PC-3 (cell line): ENCODE measurements at regions not wholly inside any gene's neighbourhood (a gene's known extent, or its start where the extent isn't known, plus 50 kb on each side); places are given as distances from the start of the nearest gene placed in this dataset.

Source experiments
- ATAC-seq: fragments of 200-7000 bp; cut with Tn5 transposase; 2 replicates; pipeline ENCODE4 v1.9.1; 2020; ENCODE audit warnings: mild to moderate bottlenecking, moderate library complexity
- BruUV-seq: library from RNA; stranded (reverse); fragments of 400-500 nt; replicated peaks from 2 replicates; lab custom pipeline; 2021; lab: Mats Ljungman, UMichigan
- CTCF ChIA-PET: fragments of 300-600 bp; sonication (Branson Sonifier 250); formaldehyde crosslinking; loops from one replicate; lab custom pipeline; 2022; ENCODE audit warnings: antibody characterized with exemption; lab: Charles Lee
- POLR2A ChIA-PET: fragments of 300-600 bp; sonication (Branson Sonifier 250); formaldehyde crosslinking; loops from one replicate; lab custom pipeline; 2022; ENCODE audit warnings: antibody characterized with exemption; ENCODE audit not compliant: unreplicated experiment; lab: Charles Lee
- DNase-seq: peaks from one replicate; pipeline ENCODE4 v3.0.0-alpha.2; 2015
- H2AFZ ChIP-seq: fragments of 300-600 bp; sonication (generic); 2 replicates; pipeline ENCODE4 v1.6.0; 2016; ENCODE audit warnings: antibody characterized with exemption, low read length
- H3F3A ChIP-seq: fragments of 300-600 bp; sonication (generic); one replicate; pipeline ENCODE4 v1.6.0; 2017; ENCODE audit warnings: antibody characterized with exemption, low read length, control low read depth, mild to moderate bottlenecking; ENCODE audit not compliant: unreplicated experiment
- H3K27ac ChIP-seq: fragments of 300-600 bp; sonication (generic); 2 replicates; pipeline ENCODE4 v1.5.1; 2016; ENCODE audit warnings: mild to moderate bottlenecking, low read length
- H3K27me3 ChIP-seq: fragments of 300-600 bp; sonication (generic); 2 replicates; pipeline ENCODE4 v1.6.1; 2016; ENCODE audit warnings: low read length, mixed read lengths
- H3K36me3 ChIP-seq: fragments of 300-600 bp; sonication (generic); 2 replicates; pipeline ENCODE4 v1.6.1; 2016; ENCODE audit warnings: low read depth, mixed run types, low read length, mixed read lengths
- H3K4me1 ChIP-seq: fragments of 300-600 bp; sonication (generic); 2 replicates; pipeline ENCODE4 v1.5.1; 2016; ENCODE audit warnings: low read length; ENCODE audit not compliant: insufficient read depth
- H3K4me2 ChIP-seq: fragments of 300-600 bp; sonication (generic); 2 replicates; pipeline ENCODE4 v1.6.0; 2016; ENCODE audit warnings: low read length
- H3K4me3 ChIP-seq: fragments of 300-600 bp; sonication (generic); 2 replicates; pipeline ENCODE4 v1.5.1; 2016; ENCODE audit warnings: mild to moderate bottlenecking, low read length, mixed read lengths
- H3K79me2 ChIP-seq: fragments of 300-600 bp; sonication (generic); 2 replicates; pipeline ENCODE4 v1.6.1; 2017; ENCODE audit warnings: low read length, mixed read lengths
- H3K9ac ChIP-seq: fragments of 300-600 bp; sonication (generic); 2 replicates; pipeline ENCODE4 v1.6.0; 2016; ENCODE audit warnings: mild to moderate bottlenecking, low read length
- H3K9me2 ChIP-seq: fragments of 300-600 bp; sonication (generic); replicated peaks from 2 replicates; pipeline ENCODE4 v1.6.1; 2016; ENCODE audit warnings: mixed run types, low read length, mixed read lengths
- H3K9me3 ChIP-seq: fragments of 300-600 bp; sonication (generic); 2 replicates; pipeline ENCODE4 v1.6.1; 2016; ENCODE audit warnings: low read length, mixed read lengths
- H4K20me1 ChIP-seq: fragments of 300-600 bp; sonication (generic); 2 replicates; pipeline ENCODE4 v1.6.1; 2016; ENCODE audit warnings: low read length, mixed read lengths
- CTCF ChIP-seq: fragments of 300-600 bp; sonication (generic); conservative IDR thresholded peaks from 2 replicates; pipeline ENCODE4 v1.5.1; 2017; ENCODE audit warnings: antibody characterized with exemption, low read depth, mild to moderate bottlenecking, low read length
- EZH2 ChIP-seq: fragments of 300-600 bp; sonication (generic); IDR thresholded peaks from one replicate; pipeline ENCODE4 v1.6.1; 2017; ENCODE audit warnings: antibody characterized with exemption, mild to moderate bottlenecking, low read length; ENCODE audit not compliant: unreplicated experiment
- EZH2phosphoT487 ChIP-seq: fragments of 300-600 bp; sonication (generic); IDR thresholded peaks from 2 replicates; pipeline ENCODE4 v1.6.1; 2018; ENCODE audit warnings: mild to moderate bottlenecking, antibody characterized with exemption, low read length, borderline replicate concordance
- intact Hi-C: fragments of 100-400 bp; cut with micrococcal nuclease; formaldehyde crosslinking; loops from 2 replicates; pipeline ENCODE4 v1.9.0; 2023

GRCh38 chr6:56851541-56852259 is 103.2 kb upstream of the BEND6 start:
- TF ChIP-seq EZH2phosphoT487 (no peak), CTCF (peak; percentile 85)
- no peaks in the 10 kb centered on the region for H3K36me3 ChIP-seq
- H4K20me1 ChIP-seq: no peaks in the 10 kb centered on the region
- peak; percentile 77 for DNase-seq
- H3K9me3 ChIP-seq: no peaks in the 10 kb centered on the region
- peak overlapping the region; percentile 9 for H3K27ac ChIP-seq
- H3K4me2 ChIP-seq: peak overlapping the region; percentile 73
- peaks cover 16% of the 10 kb centered on the region for H3K4me1 ChIP-seq
- POLR2A ChIA-PET: interaction anchor here (0.6 kb wide), 1 partner anchor 333 kb away, joined by 5 read pairs; no protein-coding TSS in a partner anchor
- intact Hi-C loops: loop anchor here (1.0 to 5.0 kb wide), 3 partner anchors 83 to 214 kb away; no protein-coding TSS in a partner anchor
- no TSS peak for BruUV-seq
- CTCF ChIA-PET: interaction anchor here (0.6 to 1.4 kb wide), 11 partner anchors 8 to 473 kb away, joined by 3 to 6 read pairs (median 3); partner anchors contain the start of gene DST
- H3K4me3 ChIP-seq: peak overlapping the region; percentile 46; the same call in 1 of the 2 replicates
- ATAC-seq: peak; percentile 94
- no peaks in the 10 kb centered on the region for H3K9me2 ChIP-seq
- no peaks in the 10 kb centered on the region for H3F3A ChIP-seq
- H2AFZ ChIP-seq: peak overlapping the region; percentile 67
- H3K9ac ChIP-seq: no peak overlapping the region
- no peaks in the 10 kb centered on the region for H3K79me2 ChIP-seq
- H3K27me3 ChIP-seq: no peaks in the 10 kb centered on the region

- Histone ChIP-seq H3K36me3 (no peaks in the 10 kb centered on the region), H3K4me3 (no peak overlapping the region), H3K9ac (no peak overlapping the region), H2AFZ (no peak overlapping the region), H3K9me3 (no peaks in the 10 kb centered on the region), H3K4me1 (peaks cover 16% of the 10 kb centered on the region), H3K27ac (no peak overlapping the region), H3K4me2 (no peak overlapping the region), H3K79me2 (no peaks in the 10 kb centered on the region), H3K9me2 (no peaks in the 10 kb centered on the region), H3K27me3 (no peaks in the 10 kb centered on the region), H4K20me1 (no peaks in the 10 kb centered on the region), H3F3A (no peaks in the 10 kb centered on the region)
- DNase-seq (no peak), ATAC-seq (no peak)
- no TSS peak for BruUV-seq
- ChIA-PET POLR2A (no interaction called here), CTCF (interaction anchor here (0.6 to 1.4 kb wide), 10 partner anchors 7 to 474 kb away, joined by 3 to 6 read pairs (median 3); partner anchors contain the start of gene DST)
- intact Hi-C loops: loop anchor here (1.0 to 5.0 kb wide), 3 partner anchors 83 to 214 kb away; no protein-coding TSS in a partner anchor
- TF ChIP-seq EZH2phosphoT487: no peak
- no peak for TF ChIP-seq CTCF
- TF ChIP-seq EZH2: no peak
Observed at GRCh38 chr6:56851074-56851473, 103.8 kb upstream of the BEND6 start.

GRCh38 chr6:56850626-56851025 is 104.3 kb upstream of the BEND6 start:
- Histone ChIP-seq H3F3A (no peaks in the 10 kb centered on the region), H3K9me3 (no peaks in the 10 kb centered on the region), H2AFZ (no peak overlapping the region), H3K27me3 (no peaks in the 10 kb centered on the region), H3K9ac (no peak overlapping the region), H3K36me3 (no peaks in the 10 kb centered on the region), H3K27ac (no peak overlapping the region), H3K79me2 (no peaks in the 10 kb centered on the region), H3K4me3 (no peak overlapping the region), H3K4me2 (no peak overlapping the region), H3K9me2 (no peaks in the 10 kb centered on the region), H4K20me1 (no peaks in the 10 kb centered on the region), H3K4me1 (peaks cover 16% of the 10 kb centered on the region)
- intact Hi-C loops: loop anchor here (1.0 to 5.0 kb wide), 3 partner anchors 82 to 213 kb away; no protein-coding TSS in a partner anchor
- no peak for TF ChIP-seq EZH2
- no peak for TF ChIP-seq EZH2phosphoT487
- no peak for TF ChIP-seq CTCF
- ATAC-seq (no peak), DNase-seq (no peak)
- BruUV-seq: no TSS peak
- POLR2A ChIA-PET: no interaction called here
- CTCF ChIA-PET: interaction anchor here (1.4 kb wide), 2 partner anchors 10 to 142 kb away, joined by 4 to 6 read pairs; no protein-coding TSS in a partner anchor
